ENCODE measurements at regions not wholly inside any gene's neighbourhood (a gene's known extent, or its start where the extent isn't known, plus 50 kb on each side); places are given as distances from the start of the nearest gene placed in this dataset.

DNA sequence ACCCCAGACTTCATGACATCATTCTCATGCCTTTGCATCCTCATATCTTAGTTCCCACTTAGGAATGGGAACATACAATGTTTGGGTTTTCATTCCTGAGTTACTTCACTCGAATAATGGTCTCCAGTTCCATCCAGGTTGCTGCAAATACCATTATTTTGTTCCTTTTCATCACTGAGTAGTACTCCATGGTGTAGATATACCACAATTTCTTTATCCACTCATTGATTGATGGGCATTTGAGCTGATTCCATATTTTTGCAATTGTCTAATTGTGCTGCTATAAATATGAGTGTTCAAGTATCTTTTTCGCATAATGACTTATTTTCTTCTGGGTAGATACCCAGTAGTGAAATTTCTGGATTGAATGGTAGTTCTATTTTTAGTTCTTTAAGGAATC, 1026.8 kb downstream of the STPG2 start:
- Histone ChIP-seq H4K20me1 (ENCODE audit: insufficient read depth, low read length) (no peaks in the 10 kb centered on the region), H3K36me3 (ENCODE audit: insufficient read depth, low read length) (no peaks in the 10 kb centered on the region), H3K4me1 (ENCODE audit: insufficient read depth, low read length) (no peaks in the 10 kb centered on the region), H3K9me3 (ENCODE audit: low read depth, low read length) (no peaks in the 10 kb centered on the region), H2AFZ (ENCODE audit: low read length) (no peak overlapping the region), H3K27ac (ENCODE audit: low read depth, low read length) (no peak overlapping the region), H3K4me3 (ENCODE audit: insufficient read depth, low read length) (no peak overlapping the region), H3K79me2 (ENCODE audit: insufficient read depth, low read length) (no peaks in the 10 kb centered on the region), H3K4me2 (ENCODE audit: insufficient read depth, low read length) (no peak overlapping the region), H3K27me3 (ENCODE audit: insufficient read depth, low read length) (no peaks in the 10 kb centered on the region)
- no peak for DNase-seq (ENCODE audit: insufficient read length, low spot score, missing footprints)
- TF ChIP-seq, protein P1, sequence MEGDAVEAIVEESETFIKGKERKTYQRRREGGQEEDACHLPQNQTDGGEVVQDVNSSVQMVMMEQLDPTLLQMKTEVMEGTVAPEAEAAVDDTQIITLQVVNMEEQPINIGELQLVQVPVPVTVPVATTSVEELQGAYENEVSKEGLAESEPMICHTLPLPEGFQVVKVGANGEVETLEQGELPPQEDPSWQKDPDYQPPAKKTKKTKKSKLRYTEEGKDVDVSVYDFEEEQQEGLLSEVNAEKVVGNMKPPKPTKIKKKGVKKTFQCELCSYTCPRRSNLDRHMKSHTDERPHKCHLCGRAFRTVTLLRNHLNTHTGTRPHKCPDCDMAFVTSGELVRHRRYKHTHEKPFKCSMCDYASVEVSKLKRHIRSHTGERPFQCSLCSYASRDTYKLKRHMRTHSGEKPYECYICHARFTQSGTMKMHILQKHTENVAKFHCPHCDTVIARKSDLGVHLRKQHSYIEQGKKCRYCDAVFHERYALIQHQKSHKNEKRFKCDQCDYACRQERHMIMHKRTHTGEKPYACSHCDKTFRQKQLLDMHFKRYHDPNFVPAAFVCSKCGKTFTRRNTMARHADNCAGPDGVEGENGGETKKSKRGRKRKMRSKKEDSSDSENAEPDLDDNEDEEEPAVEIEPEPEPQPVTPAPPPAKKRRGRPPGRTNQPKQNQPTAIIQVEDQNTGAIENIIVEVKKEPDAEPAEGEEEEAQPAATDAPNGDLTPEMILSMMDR (IDR thresholded peaks at IDR 0.05; ENCODE audit: extremely low read depth, low read depth, low read length): no peak

DNA sequence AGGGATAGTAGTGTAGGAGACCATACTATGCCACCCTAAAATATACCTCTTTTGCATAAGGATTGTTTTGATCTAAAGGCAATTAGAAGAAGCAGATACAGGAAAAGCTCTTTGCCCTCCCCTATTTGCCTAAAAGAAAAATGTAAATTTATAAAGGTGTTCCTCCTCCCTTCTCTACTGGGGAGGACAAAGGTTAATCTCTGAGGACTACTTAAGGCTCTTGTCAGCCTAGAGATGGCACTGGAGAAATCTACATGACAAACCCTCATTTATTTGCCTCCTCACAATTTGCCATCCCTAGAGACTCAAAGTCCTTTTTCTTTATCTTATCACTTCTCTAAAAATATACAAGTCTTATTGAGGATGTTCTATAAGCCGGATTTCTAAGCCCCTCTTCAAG, 1021.8 kb downstream of the STPG2 start:
- TF ChIP-seq, protein P1 (IDR thresholded peaks at IDR 0.05; ENCODE audit: extremely low read depth, low read depth, low read length): no peak
- H3K27me3 ChIP-seq (ENCODE audit: insufficient read depth, low read length): no peaks in the 10 kb centered on the region
- H3K4me2 ChIP-seq (ENCODE audit: insufficient read depth, low read length): no peak overlapping the region
- no peaks in the 10 kb centered on the region for H4K20me1 ChIP-seq (ENCODE audit: insufficient read depth, low read length)
- H2AFZ ChIP-seq (ENCODE audit: low read length): no peak overlapping the region
- no peaks in the 10 kb centered on the region for H3K36me3 ChIP-seq (ENCODE audit: insufficient read depth, low read length)
- no peak overlapping the region for H3K4me3 ChIP-seq (ENCODE audit: insufficient read depth, low read length)
- H3K9me3 ChIP-seq (ENCODE audit: low read depth, low read length): peaks cover 6% of the 10 kb centered on the region
- H3K27ac ChIP-seq (ENCODE audit: low read depth, low read length): no peak overlapping the region
- no peaks in the 10 kb centered on the region for H3K79me2 ChIP-seq (ENCODE audit: insufficient read depth, low read length)
- DNase-seq (ENCODE audit: insufficient read length, low spot score, missing footprints): no peak
- no peaks in the 10 kb centered on the region for H3K4me1 ChIP-seq (ENCODE audit: insufficient read depth, low read length)

DNA sequence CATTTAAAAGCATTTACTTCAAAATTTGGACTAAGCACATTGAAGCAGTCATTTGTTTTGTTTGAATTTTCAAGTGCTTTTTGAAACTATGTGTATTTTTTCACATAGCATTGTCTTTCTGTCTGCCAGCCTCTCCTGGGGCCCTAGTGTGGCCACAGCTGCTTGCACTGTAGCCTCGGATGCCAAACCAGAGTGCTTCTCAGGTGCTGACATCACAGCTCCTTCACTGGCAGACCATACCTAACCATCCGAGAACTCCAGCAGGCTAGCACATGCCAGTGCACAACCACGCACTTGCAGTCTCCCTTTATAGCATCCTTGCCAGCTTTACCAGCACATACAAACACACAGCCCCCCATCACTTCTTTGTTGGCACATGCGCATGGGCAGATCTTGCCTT, 1019.7 kb downstream of the STPG2 start:
- no peak for DNase-seq (ENCODE audit: insufficient read length, low spot score, missing footprints)
- H2AFZ ChIP-seq (ENCODE audit: low read length): no peak overlapping the region
- TF ChIP-seq, protein P1 (IDR thresholded peaks at IDR 0.05; ENCODE audit: extremely low read depth, low read depth, low read length): no peak

DNA sequence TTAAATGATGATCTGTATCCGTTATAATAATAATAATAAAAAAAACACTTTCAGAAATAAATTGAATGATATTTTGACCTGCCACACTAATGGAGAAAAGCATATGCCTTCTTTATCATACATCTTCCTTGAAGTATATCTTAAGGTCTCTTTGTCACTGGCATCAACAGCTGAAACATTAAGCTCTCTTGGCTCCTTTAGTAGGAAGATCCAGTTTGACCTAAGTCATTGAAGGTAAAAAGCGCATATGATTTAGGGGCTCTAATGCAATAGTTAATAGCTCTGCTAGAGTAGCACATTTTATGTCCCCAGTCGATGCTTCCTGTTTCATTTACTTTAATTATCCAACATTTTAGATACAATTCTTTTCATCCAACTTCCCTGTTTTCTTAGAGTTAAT, 1010.8 kb downstream of the STPG2 start:
- Histone ChIP-seq H4K20me1 (ENCODE audit: insufficient read depth, low read length) (no peaks in the 10 kb centered on the region), H3K27ac (ENCODE audit: low read depth, low read length) (no peak overlapping the region), H3K79me2 (ENCODE audit: insufficient read depth, low read length) (no peaks in the 10 kb centered on the region), H3K4me3 (ENCODE audit: insufficient read depth, low read length) (no peak overlapping the region), H3K4me1 (ENCODE audit: insufficient read depth, low read length) (no peaks in the 10 kb centered on the region), H3K36me3 (ENCODE audit: insufficient read depth, low read length) (no peaks in the 10 kb centered on the region), H3K9me3 (ENCODE audit: low read depth, low read length) (no peaks in the 10 kb centered on the region), H2AFZ (ENCODE audit: low read length) (no peak overlapping the region), H3K4me2 (ENCODE audit: insufficient read depth, low read length) (no peak overlapping the region), H3K27me3 (ENCODE audit: insufficient read depth, low read length) (no peaks in the 10 kb centered on the region)
- DNase-seq (ENCODE audit: insufficient read length, low spot score, missing footprints): no peak
- TF ChIP-seq, protein P1 (IDR thresholded peaks at IDR 0.05; ENCODE audit: extremely low read depth, low read depth, low read length): no peak

More for the DNA sequence above, 1019.7 kb downstream of the STPG2 start:
- Histone ChIP-seq H3K4me1 (ENCODE audit: insufficient read depth, low read length) (no peaks in the 10 kb centered on the region), H3K4me2 (ENCODE audit: insufficient read depth, low read length) (no peak overlapping the region), H3K4me3 (ENCODE audit: insufficient read depth, low read length) (no peak overlapping the region), H3K79me2 (ENCODE audit: insufficient read depth, low read length) (no peaks in the 10 kb centered on the region), H3K36me3 (ENCODE audit: insufficient read depth, low read length) (no peaks in the 10 kb centered on the region), H3K9me3 (ENCODE audit: low read depth, low read length) (peaks cover 6% of the 10 kb centered on the region), H3K27ac (ENCODE audit: low read depth, low read length) (no peak overlapping the region), H3K27me3 (ENCODE audit: insufficient read depth, low read length) (no peaks in the 10 kb centered on the region), H4K20me1 (ENCODE audit: insufficient read depth, low read length) (no peaks in the 10 kb centered on the region)
